SU-DHL-6 (cell line): ENCODE measurements at regions not wholly inside any gene's neighbourhood (a gene's known extent, or its start where the extent isn't known, plus 50 kb on each side); places are given as distances from the start of the nearest gene placed in this dataset.

Experiments
- EZH2phosphoT487 ChIP-seq: fragments of 200-600 bp; sonication (generic), shearing (Covaris generic); conservative IDR thresholded peaks from 2 replicates; pipeline ENCODE4 v1.6.1; 2018; ENCODE audit warnings: mild to moderate bottlenecking, antibody characterized with exemption, low read length, moderate library complexity, mixed read lengths
- TF ChIP-seq, protein P1 (sequence below): fragments of 200-600 bp; sonication (generic); IDR thresholded peaks from one replicate; pipeline ENCODE4 v1.5.1; 2017; ENCODE audit warnings: antibody characterized with exemption, mild to moderate bottlenecking, low read length, moderate library complexity; ENCODE audit not compliant: insufficient read depth, poor library complexity, severe bottlenecking

DNA sequence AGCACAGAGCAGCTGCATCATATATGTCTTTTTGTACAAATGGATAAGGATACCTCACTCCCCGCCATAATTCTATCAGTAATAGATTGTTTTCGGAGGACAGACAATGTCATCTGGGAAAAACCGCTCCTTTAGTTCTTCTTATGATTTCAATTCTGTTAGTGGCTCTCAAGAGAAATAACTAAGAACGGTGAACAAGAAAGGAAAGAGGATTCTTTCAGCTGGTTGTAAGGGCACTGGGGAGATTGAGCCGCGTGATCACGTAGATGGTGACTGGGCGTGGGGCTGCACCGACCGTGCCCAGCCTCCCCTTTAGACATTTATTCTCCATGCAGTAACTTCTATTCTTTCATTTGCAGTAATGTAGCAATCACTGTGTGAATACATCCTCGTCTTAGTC lies 99.4 kb upstream of the PEG3 start:
- TF ChIP-seq, protein P1, sequence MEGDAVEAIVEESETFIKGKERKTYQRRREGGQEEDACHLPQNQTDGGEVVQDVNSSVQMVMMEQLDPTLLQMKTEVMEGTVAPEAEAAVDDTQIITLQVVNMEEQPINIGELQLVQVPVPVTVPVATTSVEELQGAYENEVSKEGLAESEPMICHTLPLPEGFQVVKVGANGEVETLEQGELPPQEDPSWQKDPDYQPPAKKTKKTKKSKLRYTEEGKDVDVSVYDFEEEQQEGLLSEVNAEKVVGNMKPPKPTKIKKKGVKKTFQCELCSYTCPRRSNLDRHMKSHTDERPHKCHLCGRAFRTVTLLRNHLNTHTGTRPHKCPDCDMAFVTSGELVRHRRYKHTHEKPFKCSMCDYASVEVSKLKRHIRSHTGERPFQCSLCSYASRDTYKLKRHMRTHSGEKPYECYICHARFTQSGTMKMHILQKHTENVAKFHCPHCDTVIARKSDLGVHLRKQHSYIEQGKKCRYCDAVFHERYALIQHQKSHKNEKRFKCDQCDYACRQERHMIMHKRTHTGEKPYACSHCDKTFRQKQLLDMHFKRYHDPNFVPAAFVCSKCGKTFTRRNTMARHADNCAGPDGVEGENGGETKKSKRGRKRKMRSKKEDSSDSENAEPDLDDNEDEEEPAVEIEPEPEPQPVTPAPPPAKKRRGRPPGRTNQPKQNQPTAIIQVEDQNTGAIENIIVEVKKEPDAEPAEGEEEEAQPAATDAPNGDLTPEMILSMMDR = no peak
- no peak for TF ChIP-seq EZH2phosphoT487
